Endothelial cell of umbilical vein (primary cell): ENCODE measurements at regions not wholly inside any gene's neighbourhood (a gene's known extent, or its start where the extent isn't known, plus 50 kb on each side); places are given as distances from the start of the nearest gene placed in this dataset.

Source experiments
- BruUV-seq: library from RNA; stranded (reverse); fragments of 400-500 nt; replicated peaks from 2 replicates; lab custom pipeline; 2021; lab: Mats Ljungman, UMichigan
- CTCF ChIA-PET: fragments of 300-600, 350-600 bp; sonication (Branson Sonifier 250); formaldehyde crosslinking; loops from one replicate; lab custom pipeline; 2021; ENCODE audit warnings: antibody characterized with exemption, inconsistent platforms; lab: Charles Lee
- POLR2A ChIA-PET: fragments of 300-600, 350-600 bp; sonication (Branson Sonifier 250); formaldehyde crosslinking; loops from one replicate; lab custom pipeline; 2021; ENCODE audit warnings: antibody characterized with exemption, inconsistent platforms; lab: Charles Lee
- DNase-seq: peaks from one replicate; pipeline ENCODE4 v3.0.0-alpha.2; 2011; ENCODE audit warnings: low read depth, low spot score
- FAIRE-seq: peaks from 2 replicates; lab custom pipeline; 2011; peaks lifted over from hg19 to GRCh38; lab: Jason Lieb, UNC
- H2AFZ ChIP-seq: 2 replicates; pipeline ENCODE4 v1.6.0; 2012; ENCODE audit warnings: low read depth, low read length, control low read depth, inconsistent platforms
- H3K27ac ChIP-seq: 2 replicates; pipeline ENCODE4 v1.5.1; 2011; ENCODE audit warnings: low read depth, mild to moderate bottlenecking, control low read depth, low read length, moderate library complexity; ENCODE audit not compliant: insufficient read depth
- H3K27me3 ChIP-seq, 2 experiments: 2 replicates each; pipeline versions ENCODE4 v1.6.0 to v1.6.1; 2011; ENCODE audit warnings: low read length in 2 of 2, mixed read lengths in 1 of 2; ENCODE audit not compliant: control insufficient read depth in 2 of 2, insufficient read depth in 2 of 2
- H3K36me3 ChIP-seq, 2 experiments: 2 replicates in 1 of 2; 3 replicates in 1 of 2; pipeline ENCODE4 v1.5.1; 2011; ENCODE audit warnings: low read length in 2 of 2, mild to moderate bottlenecking in 1 of 2, moderate library complexity in 1 of 2; ENCODE audit not compliant: control insufficient read depth in 2 of 2, insufficient read depth in 2 of 2; ENCODE audit errors: extremely low read depth in 1 of 2
- H3K4me1 ChIP-seq: 3 replicates; pipeline ENCODE4 v1.5.1; 2011; ENCODE audit warnings: mild to moderate bottlenecking, low read length; ENCODE audit not compliant: control insufficient read depth, insufficient read depth; ENCODE audit errors: extremely low read depth
- H3K4me2 ChIP-seq: 2 replicates; pipeline ENCODE4 v1.6.1; 2011; ENCODE audit warnings: low read length, control low read depth, mixed read lengths; ENCODE audit not compliant: insufficient read depth
- H3K4me3 ChIP-seq, 3 experiments: fragments of 200-600 bp in 1 of 3; sonication (generic), shearing (Covaris generic) in 1 of 3; replicated peaks in 1 of 3; 2 replicates each; pipeline ENCODE4 v1.5.1; 2011 to 2016; ENCODE audit warnings: control low read depth in 3 of 3, low read length in 3 of 3, mild to moderate bottlenecking in 2 of 3, inconsistent platforms in 1 of 3, low read depth in 1 of 3, moderate library complexity in 1 of 3; ENCODE audit not compliant: insufficient read depth in 1 of 3
- H3K79me2 ChIP-seq: 2 replicates; pipeline ENCODE4 v1.6.0; 2012; ENCODE audit warnings: low read length, inconsistent platforms; ENCODE audit not compliant: control insufficient read depth, insufficient read depth
- H3K9ac ChIP-seq: replicated peaks from 2 replicates; pipeline ENCODE3; 2011; ENCODE audit warnings: low read length, control low read depth; ENCODE audit not compliant: insufficient read depth; ENCODE audit errors: extremely low read depth
- H3K9me1 ChIP-seq: replicated peaks from 3 replicates; pipeline ENCODE4 v1.6.0; 2011; ENCODE audit warnings: mild to moderate bottlenecking, low read length; ENCODE audit not compliant: control insufficient read depth, insufficient read depth; ENCODE audit errors: extremely low read depth
- H3K9me3 ChIP-seq: replicated peaks from 2 replicates; pipeline ENCODE4 v1.5.1; 2012; ENCODE audit warnings: low read length, inconsistent platforms; ENCODE audit not compliant: control insufficient read depth, insufficient read depth
- H4K20me1 ChIP-seq: replicated peaks from 2 replicates; pipeline ENCODE3; 2011; ENCODE audit warnings: mild to moderate bottlenecking, low read length; ENCODE audit not compliant: control insufficient read depth, insufficient read depth; ENCODE audit errors: extremely low read depth
- CTCF ChIP-seq, 2 donors: IDR thresholded peaks; 1 replicate in 1 of 2; 2 replicates in 1 of 2; pipeline ENCODE4 v1.5.1; 2011; ENCODE audit warnings: low read length in 2 of 2, mild to moderate bottlenecking in 2 of 2, moderate library complexity in 2 of 2, control low read depth in 1 of 2, inconsistent platforms in 1 of 2, low read depth in 1 of 2; ENCODE audit not compliant: insufficient read depth in 1 of 2; ENCODE audit errors: extremely low read depth in 1 of 2
- EZH2 ChIP-seq: IDR thresholded peaks from 2 replicates; pipeline ENCODE4 v1.6.1; 2012; ENCODE audit warnings: borderline replicate concordance, low read depth, mild to moderate bottlenecking, moderate library complexity, low read length, inconsistent platforms; ENCODE audit not compliant: severe bottlenecking
- FOS ChIP-seq: IDR thresholded peaks from 2 replicates; pipeline ENCODE4 v1.6.1; 2011; ENCODE audit warnings: mild to moderate bottlenecking, low read length, moderate library complexity, borderline replicate concordance; ENCODE audit not compliant: insufficient read depth
- GATA2 ChIP-seq: IDR thresholded peaks from 2 replicates; pipeline ENCODE4 v1.7.0; 2011; ENCODE audit warnings: low read depth, mild to moderate bottlenecking, moderate library complexity, mixed read lengths, low read length; ENCODE audit not compliant: insufficient read length, insufficient read depth
- JUN ChIP-seq: IDR thresholded peaks from 2 replicates; pipeline ENCODE4 v1.6.1; 2011; ENCODE audit warnings: borderline replicate concordance, low read depth; ENCODE audit not compliant: insufficient read length, insufficient read depth
- MAX ChIP-seq: IDR thresholded peaks from 2 replicates; pipeline ENCODE4 v1.6.1; 2011; ENCODE audit not compliant: insufficient read depth, insufficient read length
- MYC ChIP-seq: IDR thresholded peaks from one replicate; pipeline ENCODE4 v1.6.1; 2011; ENCODE audit warnings: mild to moderate bottlenecking, low read depth, low read length
- POLR2A ChIP-seq: IDR thresholded peaks from 2 replicates; pipeline ENCODE4 v1.6.1; 2012; ENCODE audit warnings: low read depth, mild to moderate bottlenecking, control low read depth, low read length
- POLR2AphosphoS5 ChIP-seq: IDR thresholded peaks from 2 replicates; pipeline ENCODE4 v1.6.1; 2012; ENCODE audit warnings: low read depth, mild to moderate bottlenecking, control low read depth, low read length, moderate library complexity; ENCODE audit not compliant: insufficient read depth
- dilution Hi-C: fragments of 300-500 bp; cut with MboI; formaldehyde crosslinking; loops from one replicate; pipeline ENCODE4 v1.15.0; 2019; ENCODE audit warnings: low sequenced_read_pairs; ENCODE audit not compliant: extremely low pct_ligation_motif_present
- intact Hi-C: fragments of 100-400 bp; cut with micrococcal nuclease; formaldehyde crosslinking; loops from one replicate; pipeline ENCODE4 v1.10.0; 2022

- POLR2A ChIA-PET = no interaction called here
- peaks cover 8 to 13% of the 10 kb centered on the region in 2 experiments for H3K27me3 ChIP-seq
- no peak overlapping the region for H2AFZ ChIP-seq
- no peak overlapping the region for H3K9ac ChIP-seq
- H3K9me1 ChIP-seq = no peaks in the 10 kb centered on the region
- no peaks in the 10 kb centered on the region for H3K36me3 ChIP-seq
- no peaks in the 10 kb centered on the region for H3K79me2 ChIP-seq
- no peak overlapping the region for H3K4me2 ChIP-seq
- H3K4me3 ChIP-seq = no peak overlapping the region
- H3K9me3 ChIP-seq = no peaks in the 10 kb centered on the region
- no peak for TF ChIP-seq POLR2AphosphoS5
- TF ChIP-seq MAX = no peak
- TF ChIP-seq FOS = no peak
- TF ChIP-seq MYC = no peak
- no peak for TF ChIP-seq EZH2
- no peak for TF ChIP-seq CTCF (IDR thresholded peaks at IDR 0.05; ENCODE audit: extremely low read depth in 1 of 2, insufficient read depth in 1 of 2, low read depth in 1 of 2, low read length in 2 of 2)
- TF ChIP-seq POLR2A = no peak
- TF ChIP-seq JUN = no peak
- no peak for TF ChIP-seq GATA2
- CTCF ChIA-PET = no interaction called here
- dilution Hi-C loops (no loop called here), intact Hi-C loops (no loop called here)
- no peak overlapping the region for H3K27ac ChIP-seq
- no TSS peak for BruUV-seq
- H3K4me1 ChIP-seq = no peaks in the 10 kb centered on the region
- DNase-seq (no peak), FAIRE-seq (no peak)
- no peaks in the 10 kb centered on the region for H4K20me1 ChIP-seq
Measured at GRCh38 chr6:53424976-53425718, 76.4 kb upstream of the ELOVL5 start.
